Stimulated activated CD8-positive, alpha-beta memory T cell treated with anti-CD3 and anti-CD28 coated beads, Interleukin-7, amount 100 ng/mL, for 48 hours (primary cell): ENCODE measurements at regions not wholly inside any gene's neighbourhood (a gene's known extent, or its start where the extent isn't known, plus 50 kb on each side); places are given as distances from the start of the nearest gene placed in this dataset.

Experiments
- DNase-seq, 2 donors: peaks; one replicate each; pipeline ENCODE4 v3.0.0-alpha.2; 2020; ENCODE audit warnings: low read depth in 1 of 2; ENCODE audit errors: extremely low read depth in 1 of 2

- no peak for DNase-seq
These were observed 148.3 kb downstream of the GAS1 start for GRCh38 chr9:86798966-86799365.

- DNase-seq = no peak
These were observed 150.6 kb downstream of the GAS1 start for GRCh38 chr9:86796666-86797065.

GRCh38 chr9:86795823-86796553, 151.3 kb downstream of the GAS1 start:
- DNase-seq = no peak

GRCh38 chr9:86795047-86795442, 152.3 kb downstream of the GAS1 start:
- no peak for DNase-seq

- no peak for DNase-seq
These were observed 152.8 kb downstream of the GAS1 start for GRCh38 chr9:86794391-86795046.

- no peak for DNase-seq
These were observed 155.2 kb downstream of the GAS1 start for GRCh38 chr9:86792136-86792535.

- DNase-seq = no peak
These were observed 156.5 kb downstream of the GAS1 start for GRCh38 chr9:86790805-86791204.

- DNase-seq = no peak
These were observed 158.8 kb downstream of the GAS1 start for GRCh38 chr9:86788456-86788855.

GRCh38 chr9:86783884-86784283, 163.4 kb downstream of the GAS1 start:
- no peak for DNase-seq

GRCh38 chr9:86782831-86783230, 164.5 kb downstream of the GAS1 start:
- no peak for DNase-seq

- DNase-seq = no peak
These were observed 168.5 kb downstream of the GAS1 start for GRCh38 chr9:86778761-86779160.

- DNase-seq = no peak
These were observed 171.6 kb downstream of the GAS1 start for GRCh38 chr9:86775718-86776117.

GRCh38 chr9:86774116-86774515, 173.2 kb downstream of the GAS1 start:
- no peak for DNase-seq

GRCh38 chr9:86773422-86773945, 173.8 kb downstream of the GAS1 start:
- no peak for DNase-seq

GRCh38 chr9:86772635-86772993, 174.7 kb downstream of the GAS1 start:
- no peak for DNase-seq

GRCh38 chr9:86771941-86772634, 175.2 kb downstream of the GAS1 start:
- DNase-seq = no peak

- no peak for DNase-seq
These were observed 175.9 kb downstream of the GAS1 start for GRCh38 chr9:86771420-86771819.

- no peak for DNase-seq
These were observed 178.6 kb downstream of the GAS1 start for GRCh38 chr9:86768709-86769108.

- no peak for DNase-seq
These were observed 179.3 kb downstream of the GAS1 start for GRCh38 chr9:86768020-86768419.

GRCh38 chr9:86767373-86767772, 179.9 kb downstream of the GAS1 start:
- no peak for DNase-seq

GRCh38 chr9:86766912-86767311, 180.4 kb downstream of the GAS1 start:
- no peak for DNase-seq

GRCh38 chr9:86766511-86766910, 180.8 kb downstream of the GAS1 start:
- DNase-seq = no peak
